ENCODE measurements at regions not wholly inside any gene's neighbourhood (a gene's known extent, or its start where the extent isn't known, plus 50 kb on each side); places are given as distances from the start of the nearest gene placed in this dataset.

- TF ChIP-seq CTCF (IDR thresholded peaks at IDR 0.05; ENCODE audit: low read depth, low read length, poor library complexity, severe bottlenecking) (no peak), EZH2phosphoT487 (IDR thresholded peaks at IDR 0.05; ENCODE audit: borderline replicate concordance, low read length) (no peak)
Observed at GRCh38 chrX:69305333-69306062, 140.2 kb upstream of the PJA1 start.

All from DOHH2 (cell line).